DOHH2 (cell line): ENCODE measurements at regions not wholly inside any gene's neighbourhood (a gene's known extent, or its start where the extent isn't known, plus 50 kb on each side); places are given as distances from the start of the nearest gene placed in this dataset.

Source experiments
- H3F3A ChIP-seq: fragments of 200-600 bp; sonication (generic), shearing (Covaris generic); 2 replicates; pipeline ENCODE4 v1.6.0; 2016; ENCODE audit warnings: antibody characterized with exemption, mild to moderate bottlenecking; ENCODE audit not compliant: control insufficient read depth, insufficient read depth
- H3K27ac ChIP-seq: fragments of 200-600 bp; sonication (generic); 2 replicates; pipeline ENCODE4 v1.5.1; 2014; ENCODE audit warnings: low read depth, mild to moderate bottlenecking, low read length, moderate library complexity
- H3K27me3 ChIP-seq: fragments of 200-600 bp; sonication (generic); 2 replicates; pipeline ENCODE4 v1.6.1; 2014; ENCODE audit warnings: mild to moderate bottlenecking, low read length, mixed read lengths; ENCODE audit not compliant: control insufficient read depth
- H3K36me3 ChIP-seq: fragments of 200-600 bp; sonication (generic); 2 replicates; pipeline ENCODE4 v1.6.1; 2014; ENCODE audit warnings: mild to moderate bottlenecking, low read length, moderate library complexity, mixed read lengths; ENCODE audit not compliant: control insufficient read depth
- H3K4me1 ChIP-seq: fragments of 200-600 bp; sonication (generic); 2 replicates; pipeline ENCODE4 v1.6.1; 2014; ENCODE audit warnings: mild to moderate bottlenecking, low read length, mixed read lengths; ENCODE audit not compliant: control insufficient read depth
- H3K4me2 ChIP-seq: fragments of 200-600 bp; sonication (generic); 2 replicates; pipeline ENCODE4 v1.6.0; 2014; ENCODE audit warnings: mild to moderate bottlenecking, low read length, moderate library complexity
- H3K4me3 ChIP-seq: fragments of 200-600 bp; sonication (generic); 2 replicates; pipeline ENCODE4 v1.5.1; 2014; ENCODE audit warnings: mild to moderate bottlenecking, low read length, mixed read lengths
- H3K79me2 ChIP-seq: fragments of 200-600 bp; sonication (generic); 2 replicates; pipeline ENCODE4 v1.6.1; 2014; ENCODE audit warnings: mild to moderate bottlenecking, low read length, mixed read lengths; ENCODE audit not compliant: control insufficient read depth
- H3K9me2 ChIP-seq: fragments of 200-600 bp; sonication (generic); replicated peaks from 2 replicates; pipeline ENCODE4 v1.6.1; 2014; ENCODE audit warnings: mild to moderate bottlenecking, low read length, mixed read lengths; ENCODE audit not compliant: control insufficient read depth
- H3K9me3 ChIP-seq: fragments of 200-600 bp; sonication (generic); 2 replicates; pipeline ENCODE4 v1.6.1; 2014; ENCODE audit warnings: antibody characterized with exemption, low read length, mixed read lengths; ENCODE audit not compliant: control insufficient read depth, insufficient read depth
- H4K20me1 ChIP-seq: fragments of 200-600 bp; sonication (generic); 2 replicates; pipeline ENCODE4 v1.6.0; 2014; ENCODE audit warnings: low read depth, mild to moderate bottlenecking, antibody characterized with exemption, low read length, moderate library complexity; ENCODE audit not compliant: control insufficient read depth, insufficient read depth
- EZH2phosphoT487 ChIP-seq: fragments of 200-600 bp; sonication (generic); IDR thresholded peaks from 2 replicates; pipeline ENCODE4 v1.6.1; 2017; ENCODE audit warnings: borderline replicate concordance, mild to moderate bottlenecking, antibody characterized with exemption, low read length, moderate library complexity, mixed read lengths
- TF ChIP-seq, protein P1 (sequence below): fragments of 200-600 bp; sonication (generic); IDR thresholded peaks from one replicate; pipeline ENCODE4 v1.5.1; 2014; ENCODE audit warnings: antibody characterized with exemption, mild to moderate bottlenecking, low read depth, low read length; ENCODE audit not compliant: poor library complexity, severe bottlenecking

GRCh38 chr18:76765649-76766048, 56.7 kb upstream of the ZNF236 start:
- H3K79me2 ChIP-seq = no peaks in the 10 kb centered on the region

GRCh38 chr18:76764291-76764901, 58.0 kb upstream of the ZNF236 start:
- H4K20me1 ChIP-seq = no peaks in the 10 kb centered on the region
- H3F3A ChIP-seq = no peaks in the 10 kb centered on the region
- no peak overlapping the region for H3K4me3 ChIP-seq
- H3K9me2 ChIP-seq = no peaks in the 10 kb centered on the region; the same call in 1 of the 2 replicates
- H3K79me2 ChIP-seq = no peaks in the 10 kb centered on the region
- no peak overlapping the region for H3K27ac ChIP-seq
- H3K4me2 ChIP-seq = no peak overlapping the region
- no peaks in the 10 kb centered on the region for H3K27me3 ChIP-seq
- H3K9me3 ChIP-seq = no peaks in the 10 kb centered on the region; the same call in 1 of the 2 replicates
- TF ChIP-seq EZH2phosphoT487 = no peak
- TF ChIP-seq, protein P1, sequence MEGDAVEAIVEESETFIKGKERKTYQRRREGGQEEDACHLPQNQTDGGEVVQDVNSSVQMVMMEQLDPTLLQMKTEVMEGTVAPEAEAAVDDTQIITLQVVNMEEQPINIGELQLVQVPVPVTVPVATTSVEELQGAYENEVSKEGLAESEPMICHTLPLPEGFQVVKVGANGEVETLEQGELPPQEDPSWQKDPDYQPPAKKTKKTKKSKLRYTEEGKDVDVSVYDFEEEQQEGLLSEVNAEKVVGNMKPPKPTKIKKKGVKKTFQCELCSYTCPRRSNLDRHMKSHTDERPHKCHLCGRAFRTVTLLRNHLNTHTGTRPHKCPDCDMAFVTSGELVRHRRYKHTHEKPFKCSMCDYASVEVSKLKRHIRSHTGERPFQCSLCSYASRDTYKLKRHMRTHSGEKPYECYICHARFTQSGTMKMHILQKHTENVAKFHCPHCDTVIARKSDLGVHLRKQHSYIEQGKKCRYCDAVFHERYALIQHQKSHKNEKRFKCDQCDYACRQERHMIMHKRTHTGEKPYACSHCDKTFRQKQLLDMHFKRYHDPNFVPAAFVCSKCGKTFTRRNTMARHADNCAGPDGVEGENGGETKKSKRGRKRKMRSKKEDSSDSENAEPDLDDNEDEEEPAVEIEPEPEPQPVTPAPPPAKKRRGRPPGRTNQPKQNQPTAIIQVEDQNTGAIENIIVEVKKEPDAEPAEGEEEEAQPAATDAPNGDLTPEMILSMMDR = no peak
- H3K36me3 ChIP-seq = no peaks in the 10 kb centered on the region
- H3K4me1 ChIP-seq = no peaks in the 10 kb centered on the region

More at GRCh38 chr18:76765649-76766048, 56.7 kb upstream of the ZNF236 start:
- H3K9me3 ChIP-seq = no peaks in the 10 kb centered on the region; the same call in 1 of the 2 replicates
- TF ChIP-seq, protein P1 = no peak
- no peak for TF ChIP-seq EZH2phosphoT487
- H3K27ac ChIP-seq = no peak overlapping the region
- no peaks in the 10 kb centered on the region for H3K36me3 ChIP-seq
- H3F3A ChIP-seq = no peaks in the 10 kb centered on the region
- H3K4me2 ChIP-seq = no peak overlapping the region
- H3K4me3 ChIP-seq = no peak overlapping the region
- no peaks in the 10 kb centered on the region for H3K4me1 ChIP-seq
- no peaks in the 10 kb centered on the region for H3K27me3 ChIP-seq
- no peaks in the 10 kb centered on the region; the same call in 1 of the 2 replicates for H3K9me2 ChIP-seq
- no peaks in the 10 kb centered on the region for H4K20me1 ChIP-seq

GRCh38 chr18:76759056-76759455, 63.3 kb upstream of the ZNF236 start:
- no peaks in the 10 kb centered on the region for H3K27me3 ChIP-seq
- no peaks in the 10 kb centered on the region for H3K79me2 ChIP-seq
- H3F3A ChIP-seq = no peaks in the 10 kb centered on the region
- H3K9me2 ChIP-seq = no peaks in the 10 kb centered on the region
- no peak overlapping the region for H3K4me3 ChIP-seq
- TF ChIP-seq, protein P1 = no peak
- no peak for TF ChIP-seq EZH2phosphoT487
- H3K27ac ChIP-seq = no peak overlapping the region
- H4K20me1 ChIP-seq = no peaks in the 10 kb centered on the region
- H3K36me3 ChIP-seq = no peaks in the 10 kb centered on the region
- no peak overlapping the region for H3K4me2 ChIP-seq
- H3K4me1 ChIP-seq = no peaks in the 10 kb centered on the region
- no peaks in the 10 kb centered on the region for H3K9me3 ChIP-seq
